IMR-90 (cell line): ENCODE measurements at regions not wholly inside any gene's neighbourhood (a gene's known extent, or its start where the extent isn't known, plus 50 kb on each side); places are given as distances from the start of the nearest gene placed in this dataset.

ENCODE experiments used
- CEBPB ChIP-seq: IDR thresholded peaks from 2 replicates; pipeline ENCODE4 v1.6.1; 2012; ENCODE audit warnings: low read depth, low read length, improper control_type of control experiment
- CHD1 ChIP-seq: IDR thresholded peaks from 2 replicates; pipeline ENCODE4 v1.6.1; 2012; ENCODE audit warnings: low read depth, low read length, improper control_type of control experiment
- FOS ChIP-seq: fragments of 150-350 bp; IDR thresholded peaks from 2 replicates; pipeline ENCODE4 v1.6.1; 2016; ENCODE audit warnings: low read depth, low read length
- MAFK ChIP-seq: IDR thresholded peaks from 2 replicates; pipeline ENCODE4 v1.6.1; 2012; ENCODE audit warnings: low read depth, low read length, improper control_type of control experiment
- MAZ ChIP-seq: IDR thresholded peaks from 2 replicates; pipeline ENCODE4 v1.6.1; 2012; ENCODE audit warnings: low read depth, mild to moderate bottlenecking, low read length, improper control_type of control experiment, moderate library complexity, borderline replicate concordance
- MXI1 ChIP-seq: IDR thresholded peaks from 2 replicates; pipeline ENCODE4 v1.6.1; 2012; ENCODE audit warnings: low read depth, mild to moderate bottlenecking, low read length, moderate library complexity, borderline replicate concordance
- POLR2A ChIP-seq: IDR thresholded peaks from 2 replicates; pipeline ENCODE4 v1.6.1; 2012; ENCODE audit warnings: mild to moderate bottlenecking, low read depth, low read length
- RAD21 ChIP-seq: IDR thresholded peaks from 2 replicates; pipeline ENCODE4 v1.6.1; 2012; ENCODE audit warnings: low read length, improper control_type of control experiment
- RCOR1 ChIP-seq: IDR thresholded peaks from 2 replicates; pipeline ENCODE4 v1.6.1; 2012; ENCODE audit warnings: mild to moderate bottlenecking, low read length, improper control_type of control experiment; ENCODE audit not compliant: insufficient replicate concordance
- RFX5 ChIP-seq: IDR thresholded peaks from 2 replicates; pipeline ENCODE4 v1.8.0; 2012; ENCODE audit warnings: low read depth, mild to moderate bottlenecking, low read length, moderate library complexity
- SMC3 ChIP-seq: fragments of 150-350 bp; IDR thresholded peaks from 2 replicates; pipeline ENCODE4 v1.6.1; 2016; ENCODE audit warnings: low read depth, mild to moderate bottlenecking, antibody characterized with exemption, low read length, moderate library complexity
- TF ChIP-seq, protein P1 (sequence below): conservative IDR thresholded peaks from 2 replicates; pipeline ENCODE4 v1.5.1; 2012; ENCODE audit warnings: mild to moderate bottlenecking, low read depth, low read length, improper control_type of control experiment
- TF ChIP-seq, protein P2 (sequence below): fragments of 150-350 bp; IDR thresholded peaks from 2 replicates; pipeline ENCODE4 v1.6.1; 2016; ENCODE audit warnings: low read depth, mild to moderate bottlenecking, low read length, moderate library complexity, borderline replicate concordance

DNA sequence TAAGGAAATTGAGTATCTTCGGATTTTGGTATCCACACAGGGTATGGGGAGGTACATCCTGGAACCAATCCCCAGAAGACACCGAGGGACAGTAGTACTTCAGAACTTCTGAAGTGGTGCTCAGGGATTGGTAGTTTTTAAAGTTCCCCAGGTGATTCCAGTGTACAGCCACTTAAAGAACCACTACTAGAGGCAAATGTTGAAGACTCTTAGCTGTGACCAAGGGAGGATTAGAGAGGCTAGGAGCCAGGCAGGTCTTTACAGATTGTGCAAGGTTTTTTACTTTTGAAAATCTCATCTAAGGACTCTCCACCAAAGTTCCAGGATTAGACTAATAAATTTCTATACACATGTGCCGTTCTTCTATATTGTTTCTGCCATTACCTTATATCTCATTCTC, 52.9 kb upstream of the GLS start:
- TF ChIP-seq, protein P1, sequence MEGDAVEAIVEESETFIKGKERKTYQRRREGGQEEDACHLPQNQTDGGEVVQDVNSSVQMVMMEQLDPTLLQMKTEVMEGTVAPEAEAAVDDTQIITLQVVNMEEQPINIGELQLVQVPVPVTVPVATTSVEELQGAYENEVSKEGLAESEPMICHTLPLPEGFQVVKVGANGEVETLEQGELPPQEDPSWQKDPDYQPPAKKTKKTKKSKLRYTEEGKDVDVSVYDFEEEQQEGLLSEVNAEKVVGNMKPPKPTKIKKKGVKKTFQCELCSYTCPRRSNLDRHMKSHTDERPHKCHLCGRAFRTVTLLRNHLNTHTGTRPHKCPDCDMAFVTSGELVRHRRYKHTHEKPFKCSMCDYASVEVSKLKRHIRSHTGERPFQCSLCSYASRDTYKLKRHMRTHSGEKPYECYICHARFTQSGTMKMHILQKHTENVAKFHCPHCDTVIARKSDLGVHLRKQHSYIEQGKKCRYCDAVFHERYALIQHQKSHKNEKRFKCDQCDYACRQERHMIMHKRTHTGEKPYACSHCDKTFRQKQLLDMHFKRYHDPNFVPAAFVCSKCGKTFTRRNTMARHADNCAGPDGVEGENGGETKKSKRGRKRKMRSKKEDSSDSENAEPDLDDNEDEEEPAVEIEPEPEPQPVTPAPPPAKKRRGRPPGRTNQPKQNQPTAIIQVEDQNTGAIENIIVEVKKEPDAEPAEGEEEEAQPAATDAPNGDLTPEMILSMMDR, result no peak
- no peak for TF ChIP-seq CEBPB
- TF ChIP-seq POLR2A, result no peak
- TF ChIP-seq RFX5, result no peak
- no peak for TF ChIP-seq FOS
- no peak for TF ChIP-seq MAZ
- no peak for TF ChIP-seq RCOR1
- TF ChIP-seq, protein P2, sequence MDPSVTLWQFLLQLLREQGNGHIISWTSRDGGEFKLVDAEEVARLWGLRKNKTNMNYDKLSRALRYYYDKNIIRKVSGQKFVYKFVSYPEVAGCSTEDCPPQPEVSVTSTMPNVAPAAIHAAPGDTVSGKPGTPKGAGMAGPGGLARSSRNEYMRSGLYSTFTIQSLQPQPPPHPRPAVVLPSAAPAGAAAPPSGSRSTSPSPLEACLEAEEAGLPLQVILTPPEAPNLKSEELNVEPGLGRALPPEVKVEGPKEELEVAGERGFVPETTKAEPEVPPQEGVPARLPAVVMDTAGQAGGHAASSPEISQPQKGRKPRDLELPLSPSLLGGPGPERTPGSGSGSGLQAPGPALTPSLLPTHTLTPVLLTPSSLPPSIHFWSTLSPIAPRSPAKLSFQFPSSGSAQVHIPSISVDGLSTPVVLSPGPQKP, result no peak
- no peak for TF ChIP-seq SMC3
- no peak for TF ChIP-seq RAD21
- TF ChIP-seq CHD1, result no peak
- TF ChIP-seq MAFK, result no peak
- no peak for TF ChIP-seq MXI1
